Loucy (cell line): ENCODE measurements at regions not wholly inside any gene's neighbourhood (a gene's known extent, or its start where the extent isn't known, plus 50 kb on each side); places are given as distances from the start of the nearest gene placed in this dataset.

Source experiments
- EZH2phosphoT487 ChIP-seq: fragments of 200-600 bp; IDR thresholded peaks from 2 replicates; pipeline ENCODE4 v1.6.1; 2018; ENCODE audit warnings: antibody characterized with exemption, mild to moderate bottlenecking, moderate library complexity, borderline replicate concordance
- TF ChIP-seq, protein P1 (sequence below): fragments of 200-600 bp; sonication (generic); conservative IDR thresholded peaks from 2 replicates; pipeline ENCODE4 v1.5.1; 2014; ENCODE audit warnings: mild to moderate bottlenecking, antibody characterized with exemption, low read length

DNA sequence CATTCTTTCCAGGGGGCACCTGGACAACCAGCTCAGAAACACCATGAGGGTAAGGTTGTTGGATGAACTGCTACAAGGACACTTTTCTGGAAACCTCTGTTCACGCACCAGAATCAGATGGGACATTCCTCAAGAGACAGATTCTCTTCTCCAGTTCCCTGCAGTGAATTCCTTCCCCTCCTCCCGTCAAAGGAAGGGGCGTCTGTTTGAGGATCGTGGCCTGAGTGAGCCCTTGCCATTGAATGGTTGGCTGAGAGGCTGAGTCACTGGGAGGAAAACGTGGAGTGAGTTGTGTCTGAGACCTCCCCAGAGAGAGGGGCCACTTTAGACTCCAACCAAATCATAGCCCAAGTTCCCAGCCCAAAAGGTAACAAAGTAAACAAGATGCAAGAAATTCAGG, 79.4 kb upstream of the ZNF507 start:
- TF ChIP-seq, protein P1, sequence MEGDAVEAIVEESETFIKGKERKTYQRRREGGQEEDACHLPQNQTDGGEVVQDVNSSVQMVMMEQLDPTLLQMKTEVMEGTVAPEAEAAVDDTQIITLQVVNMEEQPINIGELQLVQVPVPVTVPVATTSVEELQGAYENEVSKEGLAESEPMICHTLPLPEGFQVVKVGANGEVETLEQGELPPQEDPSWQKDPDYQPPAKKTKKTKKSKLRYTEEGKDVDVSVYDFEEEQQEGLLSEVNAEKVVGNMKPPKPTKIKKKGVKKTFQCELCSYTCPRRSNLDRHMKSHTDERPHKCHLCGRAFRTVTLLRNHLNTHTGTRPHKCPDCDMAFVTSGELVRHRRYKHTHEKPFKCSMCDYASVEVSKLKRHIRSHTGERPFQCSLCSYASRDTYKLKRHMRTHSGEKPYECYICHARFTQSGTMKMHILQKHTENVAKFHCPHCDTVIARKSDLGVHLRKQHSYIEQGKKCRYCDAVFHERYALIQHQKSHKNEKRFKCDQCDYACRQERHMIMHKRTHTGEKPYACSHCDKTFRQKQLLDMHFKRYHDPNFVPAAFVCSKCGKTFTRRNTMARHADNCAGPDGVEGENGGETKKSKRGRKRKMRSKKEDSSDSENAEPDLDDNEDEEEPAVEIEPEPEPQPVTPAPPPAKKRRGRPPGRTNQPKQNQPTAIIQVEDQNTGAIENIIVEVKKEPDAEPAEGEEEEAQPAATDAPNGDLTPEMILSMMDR: no peak
- TF ChIP-seq EZH2phosphoT487: no peak
